Keratinocyte (primary cell): ENCODE measurements at regions not wholly inside any gene's neighbourhood (a gene's known extent, or its start where the extent isn't known, plus 50 kb on each side); places are given as distances from the start of the nearest gene placed in this dataset.

Experiments
- DNase-seq: peaks from one replicate; pipeline ENCODE4 v3.0.0-alpha.2; 2011; ENCODE audit warnings: low read depth, missing footprints, low spot score
- FAIRE-seq: peaks from 2 replicates; lab custom pipeline; 2011; peaks lifted over from hg19 to GRCh38; lab: Jason Lieb, UNC
- H2AFZ ChIP-seq: 2 replicates; pipeline ENCODE4 v1.6.0; 2012; ENCODE audit warnings: low read length, control low read depth, inconsistent platforms; ENCODE audit not compliant: control insufficient read depth
- H3K27ac ChIP-seq: 2 replicates; pipeline ENCODE4 v1.5.1; 2011; ENCODE audit warnings: low read length; ENCODE audit not compliant: control insufficient read depth, insufficient read depth
- H3K27me3 ChIP-seq: 3 replicates; pipeline ENCODE4 v1.6.0; 2011; ENCODE audit warnings: low read length; ENCODE audit not compliant: control insufficient read depth, insufficient read depth; ENCODE audit errors: extremely low read depth
- H3K36me3 ChIP-seq, 2 experiments: 2 replicates in 1 of 2; 3 replicates in 1 of 2; pipeline ENCODE4 v1.5.1; 2011; ENCODE audit warnings: low read length in 2 of 2, mild to moderate bottlenecking in 1 of 2; ENCODE audit not compliant: control insufficient read depth in 2 of 2, insufficient read depth in 2 of 2; ENCODE audit errors: extremely low read depth in 1 of 2
- H3K4me1 ChIP-seq: 3 replicates; pipeline ENCODE4 v1.5.1; 2011; ENCODE audit warnings: low read length; ENCODE audit not compliant: control insufficient read depth, insufficient read depth; ENCODE audit errors: extremely low read depth
- H3K4me2 ChIP-seq: 3 replicates; pipeline ENCODE4 v1.6.0; 2011; ENCODE audit warnings: low read depth, low read length; ENCODE audit not compliant: control insufficient read depth, insufficient read depth; ENCODE audit errors: extremely low read depth
- H3K4me3 ChIP-seq, 3 experiments: fragments of 200-600 bp in 1 of 3; sonication (generic) in 1 of 3; 2 replicates in 2 of 3; 3 replicates in 1 of 3; pipeline ENCODE4 v1.5.1; 2011 to 2016; ENCODE audit warnings: low read length in 3 of 3, mild to moderate bottlenecking in 3 of 3, control low read depth in 2 of 3, inconsistent platforms in 1 of 3, low read depth in 1 of 3, mixed read lengths in 1 of 3, mixed run types in 1 of 3, moderate library complexity in 1 of 3; ENCODE audit not compliant: control insufficient read depth in 2 of 3, insufficient read depth in 2 of 3; ENCODE audit errors: extremely low read depth in 1 of 3
- H3K79me2 ChIP-seq: 2 replicates; pipeline ENCODE4 v1.6.0; 2012; ENCODE audit warnings: low read length; ENCODE audit not compliant: control insufficient read depth, insufficient read depth
- H3K9ac ChIP-seq: 3 replicates; pipeline ENCODE4 v1.6.0; 2011; ENCODE audit warnings: low read length; ENCODE audit not compliant: control insufficient read depth, insufficient read depth; ENCODE audit errors: extremely low read depth
- H3K9me1 ChIP-seq: 3 replicates; pipeline ENCODE4 v1.6.0; 2011; ENCODE audit warnings: low read length; ENCODE audit not compliant: control insufficient read depth, insufficient read depth; ENCODE audit errors: extremely low read depth
- H3K9me3 ChIP-seq: 2 replicates; pipeline ENCODE4 v1.5.1; 2012; ENCODE audit warnings: low read depth, low read length; ENCODE audit not compliant: control insufficient read depth
- H4K20me1 ChIP-seq: 3 replicates; pipeline ENCODE4 v1.6.0; 2011; ENCODE audit warnings: low read length; ENCODE audit not compliant: control insufficient read depth, insufficient read depth; ENCODE audit errors: extremely low read depth
- CTCF ChIP-seq, 3 experiments: IDR thresholded peaks in 1 of 3; conservative IDR thresholded peaks in 1 of 3; optimal IDR thresholded peaks in 1 of 3; 2 replicates in 2 of 3; 3 replicates in 1 of 3; pipeline versions ENCODE3 to v1.5.1; 2011; ENCODE audit warnings: low read length in 3 of 3, mild to moderate bottlenecking in 3 of 3, moderate library complexity in 2 of 3, control low read depth in 1 of 3, inconsistent platforms in 1 of 3; ENCODE audit not compliant: insufficient read depth in 2 of 3; ENCODE audit errors: extremely low read depth in 1 of 3
- EZH2 ChIP-seq: IDR thresholded peaks from one replicate; pipeline ENCODE4 v1.6.1; 2012; ENCODE audit warnings: inconsistent platforms, mild to moderate bottlenecking, low read length, moderate library complexity
- dilution Hi-C: fragments of 300-500 bp; cut with MboI; formaldehyde crosslinking; loops from one replicate; pipeline ENCODE4 v1.7.0; 2020; ENCODE audit warnings: low sequenced_read_pairs; ENCODE audit not compliant: extremely low pct_ligation_motif_present

GRCh38 chr20:60407011-60407771 lies 449.0 kb downstream of the CDH26 start:
- no peaks in the 10 kb centered on the region for H3K79me2 ChIP-seq
- H3K27me3 ChIP-seq = no peaks in the 10 kb centered on the region
- no peak overlapping the region for H3K9ac ChIP-seq
- no peak for DNase-seq
- FAIRE-seq = no peak
- H3K9me1 ChIP-seq = no peaks in the 10 kb centered on the region
- no peak overlapping the region for H3K4me3 ChIP-seq
- no peak overlapping the region for H3K4me2 ChIP-seq
- dilution Hi-C loops = no loop called here
- H3K9me3 ChIP-seq = no peaks in the 10 kb centered on the region
- H3K36me3 ChIP-seq = no peaks in the 10 kb centered on the region
- H2AFZ ChIP-seq = no peak overlapping the region
- no peak overlapping the region for H3K27ac ChIP-seq
- H3K4me1 ChIP-seq = no peaks in the 10 kb centered on the region
- TF ChIP-seq CTCF (optimal IDR thresholded peaks at IDR 0.05 in 1 of 3, IDR thresholded peaks at IDR 0.05 in 1 of 3, conservative IDR thresholded peaks at IDR 0.05 in 1 of 3; ENCODE audit: extremely low read depth in 1 of 3, insufficient read depth in 2 of 3, low read length in 3 of 3) (no peak), EZH2 (no peak)
- H4K20me1 ChIP-seq = no peaks in the 10 kb centered on the region

GRCh38 chr20:60407938-60408337 lies 449.7 kb downstream of the CDH26 start:
- FAIRE-seq = no peak
- Histone ChIP-seq H3K27me3 (no peaks in the 10 kb centered on the region), H3K79me2 (no peaks in the 10 kb centered on the region), H3K27ac (no peak overlapping the region), H4K20me1 (no peaks in the 10 kb centered on the region), H3K9me1 (no peaks in the 10 kb centered on the region), H3K9ac (no peak overlapping the region), H2AFZ (no peak overlapping the region), H3K4me3 (no peak overlapping the region), H3K4me1 (no peaks in the 10 kb centered on the region), H3K4me2 (no peak overlapping the region), H3K36me3 (no peaks in the 10 kb centered on the region), H3K9me3 (no peaks in the 10 kb centered on the region)
- dilution Hi-C loops = no loop called here
- no peak for DNase-seq
- TF ChIP-seq EZH2 (no peak), CTCF (optimal IDR thresholded peaks at IDR 0.05 in 1 of 3, IDR thresholded peaks at IDR 0.05 in 1 of 3, conservative IDR thresholded peaks at IDR 0.05 in 1 of 3; ENCODE audit: extremely low read depth in 1 of 3, insufficient read depth in 2 of 3, low read length in 3 of 3) (no peak)
